Stimulated activated CD4-positive, alpha-beta T cell treated with anti-CD3 and anti-CD28 coated beads, Interleukin-2, amount 100 ng/mL, for 24 hours (primary cell): ENCODE measurements at regions not wholly inside any gene's neighbourhood (a gene's known extent, or its start where the extent isn't known, plus 50 kb on each side); places are given as distances from the start of the nearest gene placed in this dataset.

ENCODE experiments used
- DNase-seq, 2 donors: peaks; one replicate each; pipeline ENCODE4 v3.0.0-alpha.2; 2020

DNA sequence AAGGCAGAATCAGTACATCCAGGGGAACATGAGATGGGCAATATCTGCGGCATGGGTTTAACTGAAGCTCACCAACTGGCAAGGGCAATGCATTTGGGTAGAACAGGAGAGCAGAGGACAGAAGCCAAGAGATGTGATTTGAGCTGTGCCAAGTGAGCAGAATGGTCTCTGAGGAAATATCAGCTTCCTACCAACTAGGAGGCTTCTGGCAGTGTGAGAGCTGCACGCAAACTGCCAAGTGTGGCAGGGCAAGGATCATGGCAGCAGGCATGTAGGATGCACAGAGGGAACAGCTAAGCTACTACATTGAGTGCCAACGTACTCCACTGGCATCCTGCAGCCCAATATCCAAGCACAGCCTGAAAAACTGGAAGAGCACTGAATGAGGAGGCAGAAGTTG lies 1036.5 kb downstream of the TUSC7 start:
- no peak for DNase-seq

DNA sequence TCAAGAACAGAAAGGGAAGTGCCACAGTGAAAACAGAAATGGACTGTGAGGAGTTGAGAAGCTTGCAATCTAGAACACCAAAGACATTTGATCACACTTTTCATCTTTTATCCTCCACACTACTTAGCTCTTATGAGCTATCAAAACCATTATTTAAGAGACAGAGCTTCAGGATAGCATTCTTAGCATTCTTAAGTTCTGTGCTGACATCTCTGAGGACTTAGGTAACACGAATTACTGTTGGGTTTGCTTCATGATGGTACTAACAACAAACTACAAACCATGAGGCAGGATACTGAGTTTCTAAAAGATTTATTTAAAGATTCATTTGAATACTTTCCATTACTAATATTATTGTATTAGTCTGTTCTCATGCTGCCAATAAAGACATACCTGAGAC lies 1038.6 kb downstream of the TUSC7 start:
- no peak for DNase-seq

DNA sequence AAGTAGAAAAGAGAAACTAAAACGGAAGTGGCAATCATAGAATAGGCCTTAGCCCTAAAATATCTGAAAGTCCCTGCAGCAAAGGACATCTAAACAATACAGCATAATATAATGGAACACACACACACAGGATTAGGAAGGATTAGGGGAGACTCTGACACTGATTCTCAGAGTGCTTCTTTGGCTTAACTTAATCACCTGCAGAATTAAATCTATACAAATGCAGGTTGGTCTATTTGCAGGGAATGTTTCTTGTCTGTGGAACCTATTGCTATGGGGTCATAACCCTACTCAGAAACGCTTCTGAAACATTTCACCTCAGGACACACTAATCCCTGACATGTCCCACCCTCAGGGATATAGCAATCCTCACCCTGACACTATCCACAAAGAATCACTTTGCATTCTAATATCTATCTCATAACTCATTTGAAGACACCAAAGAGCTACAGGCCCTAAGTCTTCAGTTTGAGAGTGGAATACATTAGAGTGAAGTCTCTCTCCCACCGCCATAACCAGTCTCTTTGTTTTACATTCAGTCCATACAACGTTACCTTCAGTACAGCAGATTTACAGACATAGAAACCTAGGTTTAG lies 1041.2 kb downstream of the TUSC7 start:
- DNase-seq: no peak

DNA sequence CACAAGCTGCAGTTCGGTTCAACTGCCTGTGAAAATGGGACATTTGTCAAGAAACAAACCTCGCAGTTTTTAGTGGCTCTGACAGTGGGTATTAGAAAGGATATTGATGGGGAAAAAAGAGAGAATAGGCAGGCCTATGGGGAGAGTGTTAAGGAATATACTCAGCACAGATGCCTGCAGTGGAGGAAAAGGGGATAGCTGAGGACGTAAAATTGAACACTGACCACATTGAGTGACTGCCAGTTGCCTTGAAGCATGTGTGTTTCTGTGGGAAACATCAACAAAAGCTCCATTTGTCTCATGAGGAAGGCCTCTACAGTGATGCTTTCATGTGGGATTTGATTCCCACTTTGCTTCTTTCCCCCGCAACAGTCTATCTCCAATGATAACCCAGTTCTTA lies 1042.1 kb downstream of the TUSC7 start:
- DNase-seq: no peak

DNA sequence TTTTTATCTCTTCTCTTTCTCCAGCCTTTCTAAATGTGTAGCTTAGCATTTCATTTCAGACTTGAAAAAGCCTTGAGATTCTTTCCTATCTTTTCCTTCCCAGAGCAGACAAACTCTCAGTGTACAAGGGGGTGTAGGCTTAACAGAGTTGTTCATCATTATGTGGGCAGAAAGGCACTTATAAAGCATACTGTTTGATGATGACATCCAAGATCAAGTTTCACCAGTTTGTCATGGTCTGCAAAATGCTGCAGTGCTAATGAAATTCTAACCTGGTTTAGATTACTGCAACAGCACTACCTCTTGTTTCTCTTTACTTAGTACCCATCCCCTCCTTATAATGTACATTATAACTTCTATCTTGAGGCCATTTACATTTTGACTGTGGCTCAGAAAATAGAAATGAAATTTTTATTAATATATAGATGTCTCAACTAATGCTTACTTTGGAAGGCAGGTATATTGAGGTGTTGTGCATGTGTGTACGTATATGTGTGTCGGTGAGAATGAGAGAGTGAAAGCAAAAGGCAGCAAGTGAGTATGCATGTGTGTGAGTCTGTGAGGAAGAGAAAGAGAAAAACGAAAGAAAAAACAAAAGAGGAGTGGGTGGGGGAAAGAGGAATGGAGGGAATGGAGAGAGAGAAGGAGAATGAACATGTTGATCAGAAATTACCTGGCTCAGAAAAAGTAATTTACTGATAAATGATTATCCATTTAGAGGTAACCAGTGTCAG lies 1043.6 kb downstream of the TUSC7 start:
- DNase-seq: no peak

DNA sequence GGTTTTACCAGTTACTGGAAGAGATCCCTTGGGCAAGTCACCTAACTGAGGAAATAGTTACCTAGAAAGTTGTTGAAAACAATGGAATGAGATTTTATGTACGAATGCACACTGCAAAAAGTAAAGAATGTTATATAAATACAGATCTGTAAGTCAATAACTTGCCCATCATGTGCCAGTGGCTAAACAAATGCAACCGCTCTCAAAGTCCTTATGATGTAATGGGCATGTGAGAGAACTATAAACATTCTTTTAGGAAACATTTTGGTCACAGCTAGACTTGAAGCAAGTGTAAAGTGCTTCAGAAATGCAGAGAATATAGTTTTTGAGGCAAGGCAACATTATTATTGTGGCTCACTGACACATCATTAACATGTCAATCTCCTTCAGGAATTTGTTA lies 1044.5 kb downstream of the TUSC7 start:
- no peak for DNase-seq

DNA sequence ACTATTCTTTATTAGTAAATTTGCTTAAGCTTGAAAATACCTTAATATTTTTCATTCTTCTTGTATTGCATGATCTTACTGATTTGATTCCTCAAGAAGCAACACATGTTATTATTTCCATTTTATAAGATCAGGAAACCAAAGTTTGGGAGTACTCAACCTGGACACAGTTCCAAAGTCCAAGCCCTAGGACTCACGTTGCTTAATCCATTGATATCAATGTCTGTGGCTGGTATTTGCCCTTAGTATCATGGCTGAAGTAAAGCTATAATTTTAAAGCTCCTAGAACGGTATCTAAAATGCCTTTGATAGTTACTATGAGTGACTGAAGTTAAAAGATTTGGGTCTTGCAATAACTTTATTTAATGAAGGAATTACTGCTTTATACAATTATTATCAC lies 1045.3 kb downstream of the TUSC7 start:
- DNase-seq: no peak

DNA sequence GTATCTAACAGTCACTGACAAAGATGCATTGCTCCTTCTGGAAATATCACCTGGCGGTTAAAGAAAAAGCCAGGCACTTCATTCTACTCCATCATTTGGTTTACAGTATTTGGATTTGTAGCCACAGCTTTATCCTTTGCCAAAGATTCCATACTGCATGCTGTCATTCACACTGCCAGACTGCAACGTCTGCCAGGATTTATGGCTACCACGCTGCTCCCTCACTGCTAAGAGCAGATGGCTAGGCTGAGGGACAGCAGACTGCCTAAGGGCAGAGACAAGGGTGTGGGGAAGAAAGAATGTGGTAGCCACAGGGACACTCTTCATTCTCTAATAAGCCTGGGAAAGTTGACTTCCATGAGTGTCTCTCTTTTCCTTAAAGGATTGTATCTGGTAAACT lies 1047.0 kb downstream of the TUSC7 start:
- no peak for DNase-seq

DNA sequence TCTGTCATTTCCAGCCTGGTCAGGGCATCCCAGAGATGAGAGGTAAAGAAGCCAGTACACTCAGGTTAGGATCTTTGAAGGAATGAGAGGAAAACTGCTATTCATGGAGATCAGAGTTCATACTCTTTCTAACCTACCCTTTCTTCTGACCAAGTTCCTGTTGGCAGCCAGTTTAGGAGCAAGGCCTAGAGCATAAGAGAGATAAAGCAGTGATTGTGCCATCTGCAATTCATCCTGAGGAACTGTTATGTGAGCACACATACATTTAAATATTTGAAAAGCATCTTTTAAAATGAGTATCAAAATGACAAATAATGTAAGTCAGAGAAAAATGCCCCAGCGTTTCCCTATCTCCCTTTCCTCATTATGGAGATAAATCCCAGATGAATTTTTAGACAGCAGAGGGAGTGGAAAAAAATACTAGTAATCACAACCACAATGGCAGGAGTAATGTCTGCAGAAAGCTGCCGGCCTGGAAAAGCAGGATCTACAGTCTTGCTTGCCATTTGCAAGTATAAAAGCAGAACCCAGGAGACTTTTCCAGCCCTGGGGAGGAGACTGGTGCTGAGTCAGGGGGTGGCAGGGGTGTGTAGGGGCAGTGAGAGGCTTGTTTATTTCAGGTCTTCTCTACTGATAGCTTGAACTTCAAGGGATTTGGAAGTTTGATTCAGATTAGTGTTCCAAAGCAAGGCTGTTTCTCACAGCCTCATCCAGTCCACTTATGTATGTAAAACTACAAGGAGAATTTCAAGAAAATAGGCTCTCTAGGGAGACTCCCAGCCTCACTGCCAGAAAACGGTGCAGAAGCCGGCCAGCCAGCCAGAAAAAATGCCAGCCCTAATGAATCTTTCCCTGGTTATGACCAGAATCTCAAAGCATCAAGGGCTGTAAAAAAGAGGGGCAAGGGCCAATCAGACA lies 1052.4 kb downstream of the TUSC7 start:
- DNase-seq: no peak

DNA sequence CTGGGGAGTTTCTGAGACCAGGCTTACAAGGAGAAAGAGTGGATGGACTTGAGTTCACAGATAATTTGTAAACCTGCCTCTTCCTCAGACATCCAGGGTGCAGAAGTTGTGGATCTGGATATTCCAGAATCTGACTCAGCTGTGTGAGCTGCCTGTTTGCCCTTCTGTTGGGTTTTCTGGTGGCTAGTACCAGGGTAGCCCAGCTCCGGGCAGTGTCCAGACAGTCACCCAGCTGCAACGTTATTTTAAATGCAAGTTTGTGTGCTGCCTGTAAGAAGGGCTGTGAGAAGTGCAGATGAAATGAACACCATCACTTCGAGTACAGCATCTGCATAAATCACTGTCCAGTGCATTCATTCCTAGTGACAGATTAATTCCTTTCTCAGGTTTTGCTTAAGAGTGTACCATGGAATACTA lies 1053.0 kb downstream of the TUSC7 start:
- no peak for DNase-seq

DNA sequence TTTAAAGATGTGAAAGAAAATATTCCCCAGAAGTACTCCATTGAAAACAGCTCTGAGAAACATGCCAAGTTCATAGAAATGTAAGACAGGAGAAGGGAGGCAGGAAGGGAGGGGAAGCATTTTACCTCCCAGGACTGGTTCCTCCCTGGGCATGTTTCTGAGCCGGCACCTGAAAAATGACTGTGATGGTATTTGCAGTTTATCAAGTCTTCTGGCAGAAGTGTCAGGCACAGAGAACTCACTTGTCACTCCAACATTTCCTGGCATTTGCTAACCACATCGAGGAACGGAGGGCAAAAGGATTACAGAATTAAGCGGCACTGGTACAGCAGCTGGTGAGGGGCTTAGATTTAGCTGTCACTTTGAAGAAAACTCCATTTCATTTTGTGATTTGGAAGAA lies 1054.0 kb downstream of the TUSC7 start:
- DNase-seq: no peak

DNA sequence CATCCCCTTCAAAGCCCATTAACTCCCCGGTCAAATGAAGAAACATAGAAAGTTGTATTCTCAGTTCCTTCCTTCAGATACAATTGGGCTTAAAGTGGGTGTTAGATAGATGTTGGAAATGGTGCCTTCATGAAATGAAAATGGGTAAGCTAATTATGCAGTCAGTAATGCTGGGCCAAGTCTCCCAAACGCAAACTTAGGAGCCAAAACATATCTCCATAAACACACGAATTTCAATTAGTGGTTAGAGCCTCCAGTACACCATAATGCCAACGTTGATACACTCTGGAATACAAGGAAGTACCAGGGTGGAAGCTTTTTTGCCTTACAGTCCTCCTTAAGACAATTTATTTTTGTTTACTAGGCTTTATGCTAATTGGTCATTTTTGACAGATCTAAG lies 1059.0 kb downstream of the TUSC7 start:
- DNase-seq: no peak

DNA sequence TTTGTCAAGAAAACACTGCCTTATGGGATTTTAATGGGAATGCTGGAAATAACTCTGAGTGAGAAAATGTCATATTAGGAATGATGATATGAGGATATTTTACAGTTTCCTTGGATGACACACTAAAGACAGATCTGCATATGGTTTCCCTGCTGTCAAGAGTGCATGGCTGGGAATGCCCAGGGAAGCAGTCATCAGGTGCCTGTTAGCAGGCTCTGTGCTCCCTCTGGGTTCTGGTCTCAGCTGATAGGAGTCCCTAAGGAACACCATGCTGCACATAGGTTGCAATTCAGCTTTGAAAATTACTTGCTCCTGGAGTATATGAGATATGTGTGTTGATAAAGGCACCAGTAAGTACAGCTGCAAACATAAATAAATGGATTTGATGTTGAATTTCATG lies 1064.6 kb downstream of the TUSC7 start:
- no peak for DNase-seq

DNA sequence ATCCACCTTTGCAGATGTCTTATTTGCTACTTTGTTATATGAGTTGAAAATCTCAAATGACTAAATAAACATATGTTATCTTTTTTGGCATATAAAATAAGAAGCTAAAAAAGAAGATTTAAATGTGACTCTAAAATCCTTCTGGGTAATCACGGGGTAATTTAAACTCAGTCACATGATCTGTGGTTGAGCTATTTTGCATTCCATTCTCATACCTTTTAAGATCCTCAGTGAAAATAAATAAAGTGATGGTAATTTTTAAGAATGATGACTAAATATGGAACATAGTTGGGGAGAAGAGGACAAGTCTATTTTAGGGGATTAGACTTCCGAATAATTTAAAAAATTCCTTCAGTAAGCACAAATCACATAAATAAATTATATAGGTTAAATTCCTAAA lies 1076.8 kb downstream of the TUSC7 start:
- no peak for DNase-seq

DNA sequence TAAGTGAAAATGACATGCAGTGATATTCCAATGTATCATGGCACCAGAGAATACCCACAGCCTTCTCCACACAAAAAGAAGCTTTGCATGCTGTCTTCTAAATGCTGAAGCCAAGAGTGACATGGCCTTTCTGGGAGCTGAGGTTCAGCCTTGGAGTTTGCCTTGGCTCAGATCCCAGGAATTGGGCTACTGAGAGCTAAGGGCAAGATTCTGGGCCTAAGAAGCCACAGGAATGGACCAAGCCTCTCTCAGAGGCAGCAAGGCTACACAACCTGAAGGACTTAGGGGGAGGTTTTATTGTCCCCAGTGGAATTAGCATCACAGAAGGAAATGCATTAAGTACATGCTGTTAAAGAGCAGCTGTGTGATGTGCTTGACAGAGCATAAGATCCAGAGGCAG lies 1078.5 kb downstream of the TUSC7 start:
- DNase-seq: no peak

DNA sequence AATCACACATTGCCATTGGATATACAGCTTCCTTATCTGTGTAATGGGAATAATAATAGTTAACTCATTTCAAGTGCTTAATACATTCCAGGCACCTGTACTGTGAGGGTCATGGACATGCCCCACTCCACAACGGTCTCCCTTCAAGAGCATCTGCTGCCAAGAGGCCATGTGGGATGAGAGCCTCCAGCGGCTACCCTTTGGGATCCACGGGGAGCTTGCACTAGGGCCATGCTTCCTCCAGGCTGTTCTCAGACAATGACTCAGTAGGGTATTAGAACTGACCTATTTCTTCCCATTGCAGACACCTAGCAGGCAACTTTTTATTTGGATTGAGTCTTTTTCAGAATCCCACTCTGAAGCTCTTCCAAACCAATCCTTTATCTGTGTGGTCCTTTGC lies 1078.9 kb downstream of the TUSC7 start:
- no peak for DNase-seq

DNA sequence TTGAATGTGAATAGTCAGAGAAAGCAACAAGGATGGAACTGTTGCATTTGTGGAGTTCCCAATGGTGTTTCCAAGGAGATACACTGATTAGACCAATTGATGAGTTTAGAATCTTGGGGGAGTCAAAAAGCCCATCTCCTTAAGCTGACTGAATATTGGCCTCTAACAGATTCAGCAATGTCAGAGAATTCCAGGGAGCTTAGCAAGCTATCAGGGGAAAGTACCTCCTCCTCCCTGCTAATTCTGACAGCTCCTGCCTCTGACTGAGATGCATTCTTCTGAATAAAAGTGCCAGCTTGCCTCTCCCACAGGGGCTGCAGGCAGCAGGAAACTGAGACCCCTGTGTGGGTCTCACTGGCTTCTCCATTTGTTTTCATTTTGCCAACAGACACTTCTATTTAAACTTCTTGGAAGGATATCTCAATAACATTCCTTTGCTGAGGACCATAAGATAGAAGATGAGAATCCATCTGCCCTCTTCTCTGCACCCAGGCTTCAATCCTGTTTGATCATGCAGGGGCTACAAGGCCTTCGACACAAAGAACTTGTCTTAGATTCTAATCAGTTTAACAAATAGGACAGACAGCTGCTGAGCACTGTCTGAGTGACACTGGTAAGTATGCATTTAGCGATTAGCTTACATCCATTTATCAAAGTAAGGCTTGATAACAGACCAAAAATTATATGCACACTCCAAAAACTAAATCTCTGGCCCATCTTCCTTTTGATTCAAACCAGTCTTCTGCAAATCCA lies 1080.8 kb downstream of the TUSC7 start:
- no peak for DNase-seq

DNA sequence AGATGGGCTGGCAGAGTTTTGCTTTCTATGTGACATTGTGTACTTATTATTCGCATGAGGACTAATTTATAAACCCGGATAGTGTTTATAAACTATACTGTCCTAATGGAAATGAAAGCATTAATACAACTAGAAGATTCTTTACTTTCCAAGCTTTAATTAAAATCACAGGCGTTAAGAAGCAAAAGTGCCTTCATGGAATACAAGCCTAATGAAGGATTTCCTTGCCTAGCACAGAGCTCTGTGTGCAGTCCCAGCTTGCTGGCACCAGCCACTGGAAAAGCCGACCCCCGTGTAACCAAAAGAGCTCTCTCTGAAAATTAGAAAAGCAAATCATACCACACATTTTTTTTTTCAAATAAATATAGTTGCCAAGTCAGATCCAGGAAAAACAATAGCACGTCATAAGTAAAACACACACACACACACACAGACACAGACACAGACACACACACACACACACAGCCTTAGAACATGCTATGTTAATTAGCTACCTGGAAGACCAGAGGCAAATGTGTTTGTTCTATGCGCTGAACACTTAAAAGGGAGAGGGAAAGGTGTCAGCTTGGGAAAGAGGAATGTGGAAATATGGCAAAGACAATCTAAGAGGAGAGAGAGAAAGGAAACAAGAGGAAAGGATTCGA lies 1084.2 kb downstream of the TUSC7 start:
- no peak for DNase-seq

DNA sequence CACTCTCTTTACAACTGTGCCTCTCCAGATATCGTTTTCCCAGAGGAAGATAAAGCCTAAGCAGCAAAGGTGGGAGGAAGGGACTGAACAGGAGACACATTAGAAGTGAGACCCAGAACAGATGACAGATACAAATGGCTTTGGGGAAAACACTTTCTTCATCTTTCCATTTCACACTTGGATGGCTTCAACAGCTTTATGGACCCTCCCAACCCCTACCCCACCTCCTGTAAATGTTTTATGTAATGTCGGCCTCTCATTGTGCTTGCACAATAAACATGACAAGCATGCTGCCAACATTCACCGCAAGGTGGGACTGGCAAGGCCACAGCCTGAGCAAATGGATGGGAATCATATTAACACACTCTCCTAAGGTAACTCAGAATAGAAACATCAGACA lies 1088.6 kb downstream of the TUSC7 start:
- no peak for DNase-seq

DNA sequence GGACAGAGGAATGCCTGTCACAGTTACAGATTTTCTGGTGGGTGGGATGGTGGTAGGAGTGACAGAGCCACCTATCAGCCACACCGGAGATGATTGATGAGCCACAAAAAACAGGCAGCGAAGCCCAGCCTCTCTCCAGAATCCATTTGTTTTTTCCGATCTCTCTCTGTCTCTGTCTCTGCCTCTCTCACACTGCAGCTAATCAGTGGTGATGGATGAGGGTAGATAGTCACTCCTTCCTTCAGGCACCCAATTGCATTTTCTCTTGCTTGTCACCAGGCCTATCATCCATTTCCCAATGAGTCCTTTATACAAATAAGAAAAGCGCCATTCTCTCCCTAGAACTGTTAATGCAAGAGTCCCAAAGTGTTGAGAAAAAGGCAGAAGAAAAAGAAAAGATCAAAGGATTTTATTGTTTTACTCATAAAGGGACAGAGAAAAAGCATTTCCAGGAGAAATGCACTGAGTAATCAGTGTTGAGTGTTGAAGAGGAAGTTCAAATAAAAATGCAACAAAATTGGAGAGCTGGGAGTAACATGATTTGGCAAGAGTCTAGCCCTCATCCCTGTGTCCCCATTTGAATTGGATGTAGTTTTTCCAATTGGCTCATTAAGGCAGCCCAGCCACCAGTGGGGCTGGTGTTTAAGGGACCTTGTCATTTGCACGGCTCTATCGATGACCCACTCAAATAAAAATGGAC lies 1089.3 kb downstream of the TUSC7 start:
- DNase-seq: no peak

DNA sequence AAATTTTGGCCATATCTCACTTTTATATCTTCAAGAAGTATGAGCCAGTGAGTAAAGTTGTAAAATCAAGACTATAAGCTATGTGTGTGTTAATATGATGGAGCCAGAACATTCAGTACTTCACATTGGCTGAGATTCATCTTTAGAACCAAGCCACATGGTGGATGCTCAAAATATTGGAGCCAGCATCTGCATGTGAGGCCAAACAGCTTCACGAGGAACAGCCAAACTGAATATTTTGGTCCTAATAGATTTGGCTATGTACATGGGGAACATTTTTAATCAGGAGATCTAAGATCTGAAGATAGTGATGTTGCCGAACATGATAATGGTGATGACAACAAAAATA lies 1089.8 kb downstream of the TUSC7 start:
- no peak for DNase-seq

DNA sequence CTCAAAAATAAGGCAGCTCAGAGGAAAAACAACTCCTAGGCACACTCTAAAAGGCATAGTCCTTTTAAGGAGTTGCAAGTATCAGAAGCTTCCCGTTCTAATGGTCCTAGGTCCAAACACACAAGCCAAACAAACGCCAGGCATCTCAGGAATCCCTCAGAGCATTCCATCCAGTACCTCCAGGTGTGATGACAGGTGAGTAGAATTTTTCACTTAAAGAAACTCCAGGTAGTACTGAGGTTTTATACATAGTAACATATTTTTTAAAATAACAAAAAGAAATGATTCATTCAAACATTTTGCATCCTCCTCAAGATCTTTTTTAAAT lies 1092.3 kb downstream of the TUSC7 start:
- DNase-seq: no peak
